Non-pigmented ciliary epithelial cell (primary cell): ENCODE measurements at regions not wholly inside any gene's neighbourhood (a gene's known extent, or its start where the extent isn't known, plus 50 kb on each side); places are given as distances from the start of the nearest gene placed in this dataset.

ENCODE experiments used
- DNase-seq: peaks from one replicate; pipeline ENCODE4 v3.0.0-alpha.2; 2010; ENCODE audit warnings: low read depth

- no peak for DNase-seq
These were observed 271.2 kb upstream of the IRX2 start for GRCh38 chr5:3022665-3023064.

GRCh38 chr5:3020426-3020825 lies 268.9 kb upstream of the IRX2 start:
- no peak for DNase-seq

- no peak for DNase-seq
These were observed 267.6 kb upstream of the IRX2 start for GRCh38 chr5:3019045-3019444.

GRCh38 chr5:3011764-3012017 lies 260.2 kb upstream of the IRX2 start:
- DNase-seq, result no peak

GRCh38 chr5:3010953-3011763 lies 259.7 kb upstream of the IRX2 start:
- no peak for DNase-seq

- DNase-seq, result no peak
These were observed 258.9 kb upstream of the IRX2 start for GRCh38 chr5:3010301-3010952.

- no peak for DNase-seq
These were observed 258.1 kb upstream of the IRX2 start for GRCh38 chr5:3009605-3010004.

- no peak for DNase-seq
These were observed 256.1 kb upstream of the IRX2 start for GRCh38 chr5:3007577-3007976.

GRCh38 chr5:3006961-3007551 lies 255.6 kb upstream of the IRX2 start:
- DNase-seq, result no peak

GRCh38 chr5:3006526-3006925 lies 255.0 kb upstream of the IRX2 start:
- DNase-seq, result no peak

- no peak for DNase-seq
These were observed 253.0 kb upstream of the IRX2 start for GRCh38 chr5:3004361-3005080.

GRCh38 chr5:3002230-3002629 lies 250.8 kb upstream of the IRX2 start:
- no peak for DNase-seq

GRCh38 chr5:3000631-3001030 lies 249.2 kb upstream of the IRX2 start:
- no peak for DNase-seq

GRCh38 chr5:2999926-3000325 lies 248.4 kb upstream of the IRX2 start:
- DNase-seq, result no peak

- no peak for DNase-seq
These were observed 246.6 kb upstream of the IRX2 start for GRCh38 chr5:2998106-2998505.

GRCh38 chr5:2997179-2997578 lies 245.7 kb upstream of the IRX2 start:
- no peak for DNase-seq

- no peak for DNase-seq
These were observed 245.2 kb upstream of the IRX2 start for GRCh38 chr5:2996687-2997086.

GRCh38 chr5:2996248-2996647 lies 244.8 kb upstream of the IRX2 start:
- DNase-seq, result no peak

- no peak for DNase-seq
These were observed 244.2 kb upstream of the IRX2 start for GRCh38 chr5:2995667-2996066.

- DNase-seq, result no peak
These were observed 243.6 kb upstream of the IRX2 start for GRCh38 chr5:2995035-2995434.

- no peak for DNase-seq
These were observed 242.3 kb upstream of the IRX2 start for GRCh38 chr5:2993771-2994170.

GRCh38 chr5:2993301-2993700 lies 241.8 kb upstream of the IRX2 start:
- DNase-seq, result no peak

- no peak for DNase-seq
These were observed 241.3 kb upstream of the IRX2 start for GRCh38 chr5:2992806-2993205.
